ENCODE measurements at regions not wholly inside any gene's neighbourhood (a gene's known extent, or its start where the extent isn't known, plus 50 kb on each side); places are given as distances from the start of the nearest gene placed in this dataset.
"Not testable (repeated sequence)": the region's sequence is repeated elsewhere in the genome, so short reads cannot be mapped to it uniquely, and the experiment has no call there.

DNA sequence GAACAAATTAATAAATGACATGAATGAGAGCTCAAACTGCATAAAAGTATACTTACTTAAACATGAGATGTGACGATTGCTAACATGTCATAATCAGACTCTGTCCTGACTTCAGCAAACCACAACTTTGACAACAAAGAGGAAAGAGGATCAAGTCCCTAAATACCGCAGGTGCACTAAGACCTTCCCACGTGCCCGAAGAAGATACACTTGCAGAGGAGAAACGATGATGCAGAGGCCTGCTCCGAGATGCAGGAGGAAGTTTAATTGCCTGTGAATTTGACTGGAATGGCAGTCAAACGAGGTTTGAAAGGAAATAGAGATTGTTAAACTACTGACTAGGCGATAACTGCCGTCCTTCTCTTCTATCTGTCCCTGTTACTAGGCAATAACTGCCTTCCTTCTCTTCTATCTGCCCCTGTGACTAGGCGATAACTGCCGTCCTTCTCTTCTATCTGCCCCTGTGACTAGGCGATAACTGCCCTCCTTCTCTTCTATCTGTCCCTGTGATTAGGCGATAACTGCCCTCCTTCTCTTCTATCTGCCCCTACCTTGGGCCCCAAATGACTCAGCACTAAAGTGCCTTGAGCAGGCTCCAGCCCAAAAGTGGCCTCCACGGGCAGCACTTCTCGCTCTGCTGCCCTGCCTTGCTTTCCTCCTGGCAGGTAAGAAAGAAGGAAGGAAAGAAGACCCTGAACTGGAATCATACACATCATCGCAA is 2226.0 kb upstream of the DEFB115 start:
- H3K9me3 ChIP-seq (ENCODE audit: control insufficient read depth, low read length); H3K9ac ChIP-seq (ENCODE audit: low read length); H3K4me1 ChIP-seq (ENCODE audit: control insufficient read depth, insufficient read depth, low read length); H3K27me3 ChIP-seq (ENCODE audit: control insufficient read depth, insufficient read depth, low read length); H3K4me3 ChIP-seq (ENCODE audit: low read length); H3K36me3 ChIP-seq (ENCODE audit: control insufficient read depth, insufficient read depth, low read length): not testable (repeated sequence)

DNA sequence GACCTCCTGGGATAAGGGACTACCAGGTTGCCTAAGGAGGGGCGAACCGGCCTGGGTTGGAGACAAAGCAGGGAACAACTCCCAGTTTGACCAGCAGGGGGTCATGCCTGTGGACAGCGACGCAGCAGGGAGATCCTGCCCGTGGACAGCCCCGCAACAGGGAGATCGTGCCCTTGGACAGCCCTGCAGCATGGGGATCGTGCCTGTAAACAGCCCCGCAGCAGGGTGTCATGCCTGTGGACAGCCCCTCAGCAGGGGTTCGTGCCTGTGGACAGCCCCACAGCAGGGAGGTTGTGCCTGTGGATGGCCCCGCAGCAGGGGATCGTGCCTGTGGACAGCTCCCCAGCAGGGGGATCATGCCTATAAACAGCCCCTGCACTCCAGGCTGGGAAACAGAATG is 2213.2 kb upstream of the DEFB115 start:
- H3K9ac ChIP-seq (ENCODE audit: low read length); H3K9me3 ChIP-seq (ENCODE audit: control insufficient read depth, low read length); H3K27me3 ChIP-seq (ENCODE audit: control insufficient read depth, insufficient read depth, low read length); H3K36me3 ChIP-seq (ENCODE audit: control insufficient read depth, insufficient read depth, low read length); H3K4me1 ChIP-seq (ENCODE audit: control insufficient read depth, insufficient read depth, low read length); H3K4me3 ChIP-seq (ENCODE audit: low read length): not testable (repeated sequence)

DNA sequence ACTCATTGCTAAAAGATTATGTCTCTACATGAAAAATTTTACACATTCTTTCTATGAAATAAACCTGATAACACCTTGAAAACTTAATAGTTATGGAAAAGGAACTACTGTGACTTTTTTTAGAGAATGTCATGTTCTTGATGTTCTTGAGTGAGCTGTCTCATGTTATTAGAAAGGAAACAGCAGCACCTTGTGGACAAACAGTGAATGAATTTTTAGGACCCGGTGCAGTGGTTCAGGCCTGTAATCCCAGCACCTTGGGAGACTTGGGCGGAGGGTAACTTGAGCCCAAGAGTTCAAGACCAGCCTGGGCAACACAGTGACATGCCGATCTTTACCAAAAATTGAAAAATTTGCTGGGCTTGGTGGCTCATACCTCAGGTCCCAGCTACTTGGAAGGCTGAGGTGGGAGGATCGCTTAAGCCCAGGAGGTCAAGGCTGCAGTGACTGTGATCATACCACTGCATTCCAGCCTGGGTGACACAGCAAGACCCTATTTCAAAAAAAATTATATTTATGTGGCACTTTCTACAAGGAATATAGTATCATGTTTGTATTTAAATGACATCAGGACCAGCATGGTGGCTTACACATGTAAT is 2207.4 kb upstream of the DEFB115 start:
- not testable (repeated sequence) for H3K27me3 ChIP-seq (ENCODE audit: control insufficient read depth, insufficient read depth, low read length); H3K4me3 ChIP-seq (ENCODE audit: low read length); H3K4me1 ChIP-seq (ENCODE audit: control insufficient read depth, insufficient read depth, low read length); H3K9ac ChIP-seq (ENCODE audit: low read length); H3K9me3 ChIP-seq (ENCODE audit: control insufficient read depth, low read length); H3K36me3 ChIP-seq (ENCODE audit: control insufficient read depth, insufficient read depth, low read length)

DNA sequence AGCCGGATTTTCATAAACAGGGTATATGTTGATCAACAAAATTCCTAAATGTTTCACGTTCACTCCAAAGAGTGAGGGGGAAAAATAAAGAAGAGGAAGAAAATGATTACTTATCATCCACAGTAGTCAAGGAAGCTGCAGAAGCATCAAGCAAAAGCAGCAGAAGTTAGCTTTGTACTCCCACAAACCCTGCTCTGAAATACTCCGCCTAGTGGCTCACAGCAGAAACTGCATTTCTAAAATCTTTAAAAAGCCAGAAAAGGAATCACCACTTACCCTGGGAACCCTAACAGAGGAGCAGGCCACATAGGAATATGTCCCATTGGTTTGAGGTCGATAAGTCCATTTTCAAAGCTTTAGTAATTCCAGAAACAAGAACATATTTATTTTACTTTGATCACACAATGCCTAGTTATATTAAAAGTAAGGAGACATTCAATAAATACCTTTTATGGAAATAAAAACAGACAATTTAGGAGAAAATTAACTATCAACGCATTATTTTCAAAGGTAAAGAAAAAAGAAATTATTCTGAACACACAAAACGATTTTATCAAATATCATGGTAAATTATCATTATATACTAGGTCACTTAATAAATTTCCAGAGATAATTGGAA is 2199.5 kb upstream of the DEFB115 start:
- H3K9ac ChIP-seq (ENCODE audit: low read length); H3K27me3 ChIP-seq (ENCODE audit: control insufficient read depth, insufficient read depth, low read length); H3K36me3 ChIP-seq (ENCODE audit: control insufficient read depth, insufficient read depth, low read length); H3K9me3 ChIP-seq (ENCODE audit: control insufficient read depth, low read length); H3K4me1 ChIP-seq (ENCODE audit: control insufficient read depth, insufficient read depth, low read length); H3K4me3 ChIP-seq (ENCODE audit: low read length): not testable (repeated sequence)

DNA sequence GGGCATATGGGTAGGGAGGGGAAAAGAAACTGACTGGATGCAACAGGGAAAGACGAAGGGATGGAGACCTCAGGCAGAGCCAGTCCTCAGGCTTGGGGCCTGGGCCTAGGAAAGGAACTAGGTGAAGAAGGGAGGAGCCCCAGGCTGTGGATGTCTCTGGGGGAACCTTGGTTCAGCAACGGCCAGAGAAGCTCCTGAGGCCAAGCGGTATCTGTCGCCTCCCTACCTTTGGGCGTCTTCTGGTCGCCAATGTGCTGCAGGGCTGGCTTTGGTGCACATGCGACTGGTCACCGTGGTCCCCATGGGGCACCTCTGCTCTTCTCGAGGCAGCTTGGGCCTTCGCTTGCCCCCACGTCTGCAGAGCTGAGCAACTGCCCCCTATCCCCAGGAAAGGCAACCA is 2195.0 kb upstream of the DEFB115 start:
- H3K9me3 ChIP-seq (ENCODE audit: control insufficient read depth, low read length); H3K27me3 ChIP-seq (ENCODE audit: control insufficient read depth, insufficient read depth, low read length); H3K4me3 ChIP-seq (ENCODE audit: low read length); H3K9ac ChIP-seq (ENCODE audit: low read length); H3K4me1 ChIP-seq (ENCODE audit: control insufficient read depth, insufficient read depth, low read length); H3K36me3 ChIP-seq (ENCODE audit: control insufficient read depth, insufficient read depth, low read length): not testable (repeated sequence)

DNA sequence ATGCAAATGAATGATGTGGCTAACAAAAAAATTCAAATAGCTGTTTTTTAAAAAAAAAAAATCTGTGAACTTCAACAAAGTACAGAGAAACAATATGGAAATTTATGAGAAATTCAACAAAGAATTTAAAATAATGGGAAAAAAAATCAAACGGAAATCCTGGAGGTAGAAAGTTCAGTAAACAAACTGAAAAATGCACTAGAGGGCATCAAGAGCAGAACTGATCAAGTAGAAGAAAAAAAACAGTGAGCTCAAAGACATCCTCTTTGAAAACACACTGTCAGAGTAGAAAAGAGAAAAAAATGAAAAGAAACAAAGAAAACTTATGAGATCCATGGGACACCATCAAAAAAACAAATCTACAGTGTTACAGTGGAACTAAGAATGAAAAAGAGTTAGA is 2191.1 kb upstream of the DEFB115 start:
- not testable (repeated sequence) for H3K27me3 ChIP-seq (ENCODE audit: control insufficient read depth, insufficient read depth, low read length); H3K9ac ChIP-seq (ENCODE audit: low read length); H3K4me1 ChIP-seq (ENCODE audit: control insufficient read depth, insufficient read depth, low read length); H3K4me3 ChIP-seq (ENCODE audit: low read length); H3K36me3 ChIP-seq (ENCODE audit: control insufficient read depth, insufficient read depth, low read length); H3K9me3 ChIP-seq (ENCODE audit: control insufficient read depth, low read length)

DNA sequence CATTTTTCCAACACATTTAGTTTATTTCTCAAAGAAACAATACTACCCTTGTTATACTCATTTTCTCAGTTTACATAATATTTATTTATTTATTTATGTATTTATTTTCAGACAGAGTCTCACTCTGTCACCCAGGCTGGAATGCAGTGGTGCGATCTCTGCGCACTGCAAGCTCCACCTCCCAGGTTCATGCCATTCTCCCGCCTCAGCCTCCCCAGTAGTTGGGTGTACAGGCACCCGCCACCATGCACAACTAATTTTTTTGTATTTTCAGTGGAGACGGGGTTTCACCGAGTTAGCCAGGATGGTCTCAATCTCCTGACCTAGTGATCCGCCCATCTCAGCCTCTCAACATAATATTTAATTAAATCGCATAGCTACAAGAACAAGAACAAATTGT is 2183.8 kb upstream of the DEFB115 start:
- H3K27me3 ChIP-seq (ENCODE audit: control insufficient read depth, insufficient read depth, low read length); H3K9ac ChIP-seq (ENCODE audit: low read length); H3K36me3 ChIP-seq (ENCODE audit: control insufficient read depth, insufficient read depth, low read length); H3K4me1 ChIP-seq (ENCODE audit: control insufficient read depth, insufficient read depth, low read length); H3K4me3 ChIP-seq (ENCODE audit: low read length); H3K9me3 ChIP-seq (ENCODE audit: control insufficient read depth, low read length): not testable (repeated sequence)

DNA sequence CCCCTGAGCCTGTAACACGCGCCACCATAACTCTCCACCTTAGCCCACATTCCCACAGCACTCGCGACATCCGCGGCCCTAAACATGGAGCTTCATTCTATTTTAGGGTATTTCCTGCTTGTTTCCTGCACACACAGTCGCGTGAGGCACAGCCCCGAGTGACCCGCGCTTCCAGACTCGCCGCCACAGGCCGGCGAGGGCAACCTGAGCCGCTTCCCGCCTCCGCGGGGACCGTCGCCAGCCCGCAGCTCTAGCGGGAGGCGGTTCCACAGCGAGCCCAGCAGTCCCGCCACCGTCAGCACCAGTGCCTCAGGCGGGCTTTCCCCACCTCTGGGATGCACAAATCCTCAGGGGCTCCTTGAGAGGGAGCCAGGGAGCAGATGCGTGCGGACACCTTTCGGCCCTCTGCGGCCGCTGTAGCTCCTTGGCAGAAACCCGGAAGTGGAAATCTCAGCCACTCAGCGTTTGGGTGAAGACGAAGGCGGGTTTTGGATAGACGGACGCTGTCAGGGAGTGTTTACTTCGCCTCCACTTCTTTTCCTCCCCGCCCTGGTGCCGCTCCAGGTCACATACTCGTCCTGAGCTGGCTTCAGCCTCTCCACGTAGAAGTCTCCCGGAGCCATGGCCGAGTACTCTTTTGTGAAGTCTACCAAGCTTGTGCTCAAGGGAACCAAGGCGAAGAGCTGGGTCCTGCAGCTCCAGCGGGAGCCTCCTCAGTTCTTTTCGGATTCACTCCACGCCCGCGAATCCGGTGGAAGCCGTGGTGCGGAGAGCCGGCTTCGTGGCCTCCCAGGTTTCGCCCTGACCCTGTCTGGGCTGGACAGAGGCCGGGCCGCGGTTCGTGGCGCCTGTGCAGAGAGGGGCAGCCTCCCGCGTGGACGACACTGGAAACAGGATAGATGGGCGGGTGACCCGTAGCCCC is 2177.4 kb upstream of the DEFB115 start:
- Histone ChIP-seq H3K36me3 (ENCODE audit: control insufficient read depth, insufficient read depth, low read length) (no peaks in the 10 kb centered on the region), H3K9me3 (ENCODE audit: control insufficient read depth, low read length) (no peaks in the 10 kb centered on the region), H3K4me1 (ENCODE audit: control insufficient read depth, insufficient read depth, low read length) (no peaks in the 10 kb centered on the region), H3K4me3 (ENCODE audit: low read length) (peak overlapping the region; percentile 6), H3K9ac (ENCODE audit: low read length) (peak overlapping the region; percentile 46), H3K27me3 (ENCODE audit: control insufficient read depth, insufficient read depth, low read length) (no peaks in the 10 kb centered on the region)

DNA sequence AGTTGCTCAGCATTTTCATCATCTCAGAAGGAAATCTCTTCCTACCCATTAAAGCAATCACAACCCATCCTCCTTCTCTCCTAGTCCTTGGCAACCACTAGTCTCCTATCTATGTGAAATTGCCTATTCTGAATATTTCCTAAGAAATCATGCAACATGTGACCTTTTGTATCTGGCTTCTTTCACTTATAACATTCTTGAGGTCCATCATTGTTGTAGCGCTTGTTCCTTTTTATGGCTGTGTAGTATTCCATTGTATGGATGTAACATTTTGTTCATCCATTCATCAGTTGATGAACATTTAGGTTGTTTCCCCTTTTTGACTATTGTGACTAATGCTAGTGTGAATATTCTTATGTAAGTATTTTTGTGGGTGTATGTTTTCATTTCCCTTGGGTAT is 2175.8 kb upstream of the DEFB115 start:
- H3K27me3 ChIP-seq (ENCODE audit: control insufficient read depth, insufficient read depth, low read length); H3K4me1 ChIP-seq (ENCODE audit: control insufficient read depth, insufficient read depth, low read length); H3K9me3 ChIP-seq (ENCODE audit: control insufficient read depth, low read length); H3K9ac ChIP-seq (ENCODE audit: low read length); H3K36me3 ChIP-seq (ENCODE audit: control insufficient read depth, insufficient read depth, low read length); H3K4me3 ChIP-seq (ENCODE audit: low read length): not testable (repeated sequence)

DNA sequence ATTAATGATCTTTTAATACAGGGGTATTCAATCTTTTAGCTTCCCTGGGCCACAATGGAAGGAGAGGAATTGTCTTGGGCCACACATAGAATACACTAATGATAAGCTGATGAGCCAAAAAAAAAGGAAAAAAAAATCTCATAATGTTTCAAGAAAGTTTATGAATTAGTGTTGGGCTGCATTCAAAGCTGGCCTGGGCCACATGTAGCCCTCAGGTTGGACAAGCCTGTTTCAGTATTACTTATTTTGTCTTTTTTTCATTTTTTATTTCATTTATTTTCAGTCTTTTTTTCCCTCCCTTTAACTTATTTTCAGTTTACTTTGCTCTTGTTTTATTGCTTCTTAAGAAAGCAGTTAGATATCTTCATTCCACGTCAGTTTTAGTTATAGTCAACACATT is 2171.8 kb upstream of the DEFB115 start:
- Histone ChIP-seq H3K4me3 (ENCODE audit: low read length) (no peak overlapping the region), H3K36me3 (ENCODE audit: control insufficient read depth, insufficient read depth, low read length) (no peaks in the 10 kb centered on the region), H3K27me3 (ENCODE audit: control insufficient read depth, insufficient read depth, low read length) (no peaks in the 10 kb centered on the region), H3K9ac (ENCODE audit: low read length) (no peak overlapping the region), H3K9me3 (ENCODE audit: control insufficient read depth, low read length) (peaks cover 4% of the 10 kb centered on the region), H3K4me1 (ENCODE audit: control insufficient read depth, insufficient read depth, low read length) (no peaks in the 10 kb centered on the region)

DNA sequence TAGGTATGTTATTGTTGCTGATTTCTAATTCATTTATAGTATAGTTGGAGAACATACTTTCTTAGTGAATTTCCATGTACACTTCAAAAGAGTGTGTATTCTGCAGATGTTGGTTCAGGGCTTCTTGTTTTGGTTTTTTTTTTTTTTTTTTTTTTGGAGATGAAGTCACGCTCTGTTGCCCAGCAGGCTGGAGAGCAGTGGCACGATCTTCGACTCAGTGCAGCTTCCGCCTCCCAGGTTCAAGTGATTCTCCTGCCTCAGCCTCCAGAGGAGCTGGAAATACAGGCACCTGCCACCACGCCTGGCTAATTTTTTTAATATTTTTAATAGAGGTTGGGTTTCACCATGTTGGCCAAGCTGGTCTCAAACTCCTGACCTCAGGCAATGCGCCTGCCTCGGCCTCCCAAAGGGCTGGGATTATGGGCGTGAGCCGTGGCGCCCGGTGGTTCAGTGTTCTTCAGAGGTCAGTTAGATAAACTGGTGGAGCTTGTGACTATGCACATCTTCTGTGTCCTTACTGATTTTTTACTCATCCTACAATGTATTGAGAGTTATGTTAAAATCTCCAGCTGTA is 2171.2 kb upstream of the DEFB115 start:
- H3K4me3 ChIP-seq (ENCODE audit: low read length); H3K9me3 ChIP-seq (ENCODE audit: control insufficient read depth, low read length); H3K27me3 ChIP-seq (ENCODE audit: control insufficient read depth, insufficient read depth, low read length); H3K36me3 ChIP-seq (ENCODE audit: control insufficient read depth, insufficient read depth, low read length); H3K4me1 ChIP-seq (ENCODE audit: control insufficient read depth, insufficient read depth, low read length); H3K9ac ChIP-seq (ENCODE audit: low read length): not testable (repeated sequence)

DNA sequence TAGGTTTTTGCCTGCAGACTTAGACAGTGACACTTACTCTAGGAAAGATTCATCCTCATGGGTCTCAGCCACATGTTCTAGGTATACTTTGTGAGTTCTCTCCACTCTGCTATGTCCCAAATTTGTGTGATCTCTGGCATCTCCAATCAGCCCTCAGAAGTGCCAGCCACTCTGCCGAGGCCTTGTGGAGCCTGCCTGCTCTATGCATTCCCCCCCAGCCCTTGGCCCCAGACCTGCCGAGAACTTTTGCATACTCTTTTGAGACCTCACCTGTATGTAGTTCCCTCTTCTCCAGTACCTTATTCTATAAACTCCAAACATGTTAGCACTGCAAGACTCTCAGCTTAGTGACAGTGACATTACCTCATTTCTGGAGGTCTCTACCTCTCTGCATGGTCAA is 2170.5 kb upstream of the DEFB115 start:
- Histone ChIP-seq H3K4me1 (ENCODE audit: control insufficient read depth, insufficient read depth, low read length) (no peaks in the 10 kb centered on the region), H3K9me3 (ENCODE audit: control insufficient read depth, low read length) (peaks cover 4% of the 10 kb centered on the region), H3K4me3 (ENCODE audit: low read length) (no peak overlapping the region), H3K36me3 (ENCODE audit: control insufficient read depth, insufficient read depth, low read length) (no peaks in the 10 kb centered on the region), H3K27me3 (ENCODE audit: control insufficient read depth, insufficient read depth, low read length) (no peaks in the 10 kb centered on the region), H3K9ac (ENCODE audit: low read length) (no peak overlapping the region)

Data from mucosa of stomach (tissue), 1 donor.